H9 (cell line): ENCODE measurements at regions not wholly inside any gene's neighbourhood (a gene's known extent, or its start where the extent isn't known, plus 50 kb on each side); places are given as distances from the start of the nearest gene placed in this dataset.
A peak's percentile ranks its signal among the peaks of the same experiment; 100 is the strongest.

Experiments used
- DNase-seq: peaks from one replicate; pipeline ENCODE4 v3.0.0-alpha.2; 2017
- H2AFZ ChIP-seq: one replicate; pipeline ENCODE4 v1.6.1; 2013; ENCODE audit warnings: mild to moderate bottlenecking, low read length, control low read depth, moderate library complexity
- H2AK5ac ChIP-seq: 2 replicates; pipeline ENCODE4 v1.6.1; 2013; ENCODE audit warnings: low read length, control low read depth, mixed read lengths; ENCODE audit not compliant: insufficient read length
- H2BK120ac ChIP-seq: one replicate; pipeline ENCODE4 v1.6.1; 2013; ENCODE audit warnings: low read depth, mild to moderate bottlenecking, low read length, control low read depth, inconsistent platforms; ENCODE audit not compliant: poor library complexity, severe bottlenecking
- H2BK12ac ChIP-seq: 2 replicates; pipeline ENCODE4 v1.6.1; 2013; ENCODE audit warnings: low read length, control low read depth, mixed read lengths, low read depth; ENCODE audit not compliant: insufficient read length
- H2BK15ac ChIP-seq: 2 replicates; pipeline ENCODE4 v1.6.1; 2013; ENCODE audit warnings: low read depth, low read length, control low read depth
- H2BK20ac ChIP-seq: one replicate; pipeline ENCODE4 v1.6.1; 2013; ENCODE audit warnings: low read depth, mild to moderate bottlenecking, low read length, control low read depth, inconsistent platforms; ENCODE audit not compliant: poor library complexity, severe bottlenecking
- H2BK5ac ChIP-seq: 2 replicates; pipeline ENCODE4 v1.6.1; 2013; ENCODE audit warnings: low read length, control low read depth, mixed read lengths; ENCODE audit not compliant: insufficient read length
- H3K14ac ChIP-seq: 2 replicates; pipeline ENCODE4 v1.6.1; 2013; ENCODE audit warnings: low read length, control low read depth; ENCODE audit not compliant: insufficient read depth
- H3K18ac ChIP-seq: 2 replicates; pipeline ENCODE4 v1.6.1; 2013; ENCODE audit warnings: low read depth, mild to moderate bottlenecking, mixed read lengths, low read length, control low read depth; ENCODE audit not compliant: insufficient read length
- H3K23ac ChIP-seq: 2 replicates; pipeline ENCODE4 v1.6.1; 2013; ENCODE audit warnings: low read length, control low read depth, mixed read lengths, low read depth; ENCODE audit not compliant: insufficient read length
- H3K23me2 ChIP-seq: 2 replicates; pipeline ENCODE4 v1.6.1; 2013; ENCODE audit warnings: low read depth, mild to moderate bottlenecking, mixed read lengths, low read length, control low read depth; ENCODE audit not compliant: insufficient read length, poor library complexity, severe bottlenecking
- H3K27ac ChIP-seq: 2 replicates; pipeline ENCODE4 v1.5.1; 2013; ENCODE audit warnings: low read length, control low read depth, mixed read lengths, low read depth; ENCODE audit not compliant: insufficient read length
- H3K27me3 ChIP-seq: 2 replicates; pipeline ENCODE4 v1.6.1; 2013; ENCODE audit warnings: low read length, control low read depth, inconsistent platforms; ENCODE audit not compliant: insufficient read depth
- H3K4ac ChIP-seq: 2 replicates; pipeline ENCODE4 v1.6.1; 2013; ENCODE audit warnings: low read depth, mild to moderate bottlenecking, control low read depth, inconsistent platforms, low read length, moderate library complexity
- H3K4me1 ChIP-seq: 2 replicates; pipeline ENCODE4 v1.6.1; 2013; ENCODE audit warnings: low read length, control low read depth, inconsistent platforms; ENCODE audit not compliant: insufficient read depth
- H3K4me2 ChIP-seq: 2 replicates; pipeline ENCODE4 v1.6.1; 2013; ENCODE audit warnings: low read length, control low read depth, mixed read lengths; ENCODE audit not compliant: insufficient read length, insufficient read depth
- H3K56ac ChIP-seq: 2 replicates; pipeline ENCODE4 v1.6.1; 2013; ENCODE audit warnings: low read depth, mild to moderate bottlenecking, mixed read lengths, low read length, control low read depth; ENCODE audit not compliant: insufficient read length
- H3K79me1 ChIP-seq: 2 replicates; pipeline ENCODE4 v1.6.1; 2013; ENCODE audit warnings: low read depth, mild to moderate bottlenecking, moderate library complexity, low read length, control low read depth, inconsistent platforms; ENCODE audit not compliant: insufficient read depth, poor library complexity, severe bottlenecking
- H3K79me2 ChIP-seq: 2 replicates; pipeline ENCODE4 v1.6.1; 2013; ENCODE audit warnings: low read length, control low read depth, inconsistent platforms; ENCODE audit not compliant: insufficient read depth
- H3K9ac ChIP-seq: 2 replicates; pipeline ENCODE4 v1.6.1; 2013; ENCODE audit warnings: low read length, control low read depth, mixed read lengths; ENCODE audit not compliant: insufficient read length; ENCODE audit errors: extremely low read depth
- H3K9me3 ChIP-seq: one replicate; pipeline ENCODE4 v1.6.1; 2013; ENCODE audit warnings: low read depth, low read length, inconsistent platforms; ENCODE audit not compliant: control insufficient read depth
- H3T11ph ChIP-seq: one replicate; pipeline ENCODE4 v1.6.1; 2013; ENCODE audit warnings: mild to moderate bottlenecking, low read length, control low read depth, inconsistent platforms
- H4K20me1 ChIP-seq: one replicate; pipeline ENCODE4 v1.6.1; 2013; ENCODE audit not compliant: control insufficient read depth, insufficient read length, insufficient read depth
- H4K5ac ChIP-seq: 2 replicates; pipeline ENCODE4 v1.6.1; 2013; ENCODE audit warnings: low read depth, mild to moderate bottlenecking, mixed read lengths, low read length, control low read depth; ENCODE audit not compliant: insufficient read length
- H4K8ac ChIP-seq: replicated peaks from 2 replicates; pipeline ENCODE4 v1.6.1; 2013; ENCODE audit warnings: low read length, control low read depth, mixed read lengths, low read depth; ENCODE audit not compliant: insufficient read length
- H4K91ac ChIP-seq: 2 replicates; pipeline ENCODE4 v1.6.1; 2013; ENCODE audit warnings: low read depth, mild to moderate bottlenecking, moderate library complexity, mixed read lengths, low read length, control low read depth; ENCODE audit not compliant: insufficient read length
- H3K27ac Mint-ChIP-seq, 3 experiments: 2 replicates in 2 of 3; 3 replicates in 1 of 3; pipeline ENCODE4 v1.8.0; 2020 to 2021; ENCODE audit warnings: mixed read lengths in 3 of 3, mild to moderate bottlenecking in 1 of 3, moderate library complexity in 1 of 3
- H3K27me3 Mint-ChIP-seq: 2 replicates; pipeline ENCODE4 v1.8.0; 2021; ENCODE audit warnings: low read depth, mild to moderate bottlenecking, moderate library complexity, mixed read lengths
- H3K36me3 Mint-ChIP-seq, 3 experiments: 2 replicates in 2 of 3; 3 replicates in 1 of 3; pipeline ENCODE4 v1.8.0; 2020 to 2021; ENCODE audit warnings: low read depth in 3 of 3, mixed read lengths in 3 of 3; ENCODE audit not compliant: insufficient read depth in 1 of 3
- H3K4me1 Mint-ChIP-seq, 2 experiments: 2 replicates each; pipeline ENCODE4 v1.8.0; 2020; ENCODE audit warnings: mixed read lengths in 2 of 2
- H3K4me3 Mint-ChIP-seq, 2 experiments: 2 replicates in 1 of 2; 3 replicates in 1 of 2; pipeline ENCODE4 v1.8.0; 2020 to 2021; ENCODE audit warnings: mild to moderate bottlenecking in 2 of 2, mixed read lengths in 2 of 2, moderate library complexity in 1 of 2
- H3K9me3 Mint-ChIP-seq, 2 experiments: 2 replicates in 1 of 2; 3 replicates in 1 of 2; pipeline ENCODE4 v1.8.0; 2020; ENCODE audit warnings: mild to moderate bottlenecking in 2 of 2, mixed read lengths in 2 of 2, moderate library complexity in 1 of 2
- WGBS: extraction: QIAGEN DNeasy Blood & Tissue Kit; methylation state at CpG from one replicate; pipeline ENCODE4 v1.1.7; 2013; ENCODE audit warnings: missing lambda C conversion rate, low lambda C conversion rate, mixed read lengths; ENCODE audit not compliant: insufficient read length; ENCODE audit errors: extremely low coverage; 5-methylcytosine and 5-hydroxymethylcytosine counted together
- TF ChIP-seq, protein P1 (sequence below): fragments of 200-600 bp; sonication (generic); conservative IDR thresholded peaks from 3 replicates; pipeline ENCODE4 v1.8.0; 2021; ENCODE audit warnings: antibody characterized with exemption, mild to moderate bottlenecking

DNA sequence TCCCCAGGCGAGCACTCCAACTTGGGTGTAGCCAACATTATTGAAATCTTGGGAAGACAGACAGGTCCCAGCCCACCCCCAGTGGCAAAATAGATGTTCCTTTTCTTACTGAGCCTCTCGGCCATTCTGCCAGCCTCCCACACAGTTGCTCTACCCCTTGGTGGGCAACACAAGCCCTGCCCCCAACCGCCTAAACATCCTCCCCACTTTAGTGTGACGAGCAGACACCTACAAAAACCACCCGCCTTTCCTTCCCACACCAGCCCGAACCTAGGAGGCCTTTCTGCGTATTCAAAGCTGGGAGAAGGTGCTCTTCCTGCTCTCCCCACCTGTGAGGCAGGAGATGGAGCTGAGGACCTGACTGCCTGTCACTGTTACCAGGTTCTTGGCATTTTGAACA lies 58.6 kb upstream of the CAB39 start:
- peak overlapping the region in 1 of 3 experiments; percentile 81; a peak in 2 of 7 replicates for H3K27ac Mint-ChIP-seq

More for the DNA sequence above, 58.6 kb upstream of the CAB39 start:
- no peak overlapping the region for H3K14ac ChIP-seq
- no peak overlapping the region for H3K27ac ChIP-seq
- no peak overlapping the region for H3K9ac ChIP-seq
- Mint-ChIP-seq H3K9me3 (no peaks in the 10 kb centered on the region; a peak in 1 of 5 replicates), H3K4me3 (no peak overlapping the region), H3K36me3 (no peaks in the 10 kb centered on the region), H3K4me1 (peaks cover 42 to 46% of the 10 kb centered on the region in 2 experiments), H3K27me3 (no peaks in the 10 kb centered on the region; the same call in 1 of the 2 replicates)
- no peak overlapping the region for H2BK120ac ChIP-seq
- H3T11ph ChIP-seq = no peak overlapping the region
- H3K27me3 ChIP-seq = no peaks in the 10 kb centered on the region
- no peak overlapping the region for H2BK20ac ChIP-seq
- H3K79me2 ChIP-seq = no peaks in the 10 kb centered on the region; the same call in 1 of the 2 replicates
- WGBS = no CpG with 5 or more reads among the region's 7 CpGs
- H2AFZ ChIP-seq = no peak overlapping the region
- H4K8ac ChIP-seq = no peak overlapping the region
- H2AK5ac ChIP-seq = no peak overlapping the region
- no peak overlapping the region for H3K4ac ChIP-seq
- H3K9me3 ChIP-seq = no peaks in the 10 kb centered on the region
- no peak overlapping the region for H4K5ac ChIP-seq
- H2BK15ac ChIP-seq = no peak overlapping the region
- TF ChIP-seq, protein P1, sequence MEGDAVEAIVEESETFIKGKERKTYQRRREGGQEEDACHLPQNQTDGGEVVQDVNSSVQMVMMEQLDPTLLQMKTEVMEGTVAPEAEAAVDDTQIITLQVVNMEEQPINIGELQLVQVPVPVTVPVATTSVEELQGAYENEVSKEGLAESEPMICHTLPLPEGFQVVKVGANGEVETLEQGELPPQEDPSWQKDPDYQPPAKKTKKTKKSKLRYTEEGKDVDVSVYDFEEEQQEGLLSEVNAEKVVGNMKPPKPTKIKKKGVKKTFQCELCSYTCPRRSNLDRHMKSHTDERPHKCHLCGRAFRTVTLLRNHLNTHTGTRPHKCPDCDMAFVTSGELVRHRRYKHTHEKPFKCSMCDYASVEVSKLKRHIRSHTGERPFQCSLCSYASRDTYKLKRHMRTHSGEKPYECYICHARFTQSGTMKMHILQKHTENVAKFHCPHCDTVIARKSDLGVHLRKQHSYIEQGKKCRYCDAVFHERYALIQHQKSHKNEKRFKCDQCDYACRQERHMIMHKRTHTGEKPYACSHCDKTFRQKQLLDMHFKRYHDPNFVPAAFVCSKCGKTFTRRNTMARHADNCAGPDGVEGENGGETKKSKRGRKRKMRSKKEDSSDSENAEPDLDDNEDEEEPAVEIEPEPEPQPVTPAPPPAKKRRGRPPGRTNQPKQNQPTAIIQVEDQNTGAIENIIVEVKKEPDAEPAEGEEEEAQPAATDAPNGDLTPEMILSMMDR = no peak
- DNase-seq = no peak
- no peak overlapping the region for H3K4me2 ChIP-seq
- no peak overlapping the region for H2BK5ac ChIP-seq
- no peak overlapping the region for H3K56ac ChIP-seq
- H3K4me1 ChIP-seq = no peaks in the 10 kb centered on the region; the same call in 1 of the 2 replicates
- no peaks in the 10 kb centered on the region for H3K79me1 ChIP-seq
- no peak overlapping the region for H2BK12ac ChIP-seq
- H4K20me1 ChIP-seq = no peaks in the 10 kb centered on the region
- no peaks in the 10 kb centered on the region for H3K23me2 ChIP-seq
- H4K91ac ChIP-seq = no peak overlapping the region
- H3K23ac ChIP-seq = no peak overlapping the region
- H3K18ac ChIP-seq = peak overlapping the region; percentile 57
